ENCODE measurements at regions not wholly inside any gene's neighbourhood (a gene's known extent, or its start where the extent isn't known, plus 50 kb on each side); places are given as distances from the start of the nearest gene placed in this dataset.

DNA sequence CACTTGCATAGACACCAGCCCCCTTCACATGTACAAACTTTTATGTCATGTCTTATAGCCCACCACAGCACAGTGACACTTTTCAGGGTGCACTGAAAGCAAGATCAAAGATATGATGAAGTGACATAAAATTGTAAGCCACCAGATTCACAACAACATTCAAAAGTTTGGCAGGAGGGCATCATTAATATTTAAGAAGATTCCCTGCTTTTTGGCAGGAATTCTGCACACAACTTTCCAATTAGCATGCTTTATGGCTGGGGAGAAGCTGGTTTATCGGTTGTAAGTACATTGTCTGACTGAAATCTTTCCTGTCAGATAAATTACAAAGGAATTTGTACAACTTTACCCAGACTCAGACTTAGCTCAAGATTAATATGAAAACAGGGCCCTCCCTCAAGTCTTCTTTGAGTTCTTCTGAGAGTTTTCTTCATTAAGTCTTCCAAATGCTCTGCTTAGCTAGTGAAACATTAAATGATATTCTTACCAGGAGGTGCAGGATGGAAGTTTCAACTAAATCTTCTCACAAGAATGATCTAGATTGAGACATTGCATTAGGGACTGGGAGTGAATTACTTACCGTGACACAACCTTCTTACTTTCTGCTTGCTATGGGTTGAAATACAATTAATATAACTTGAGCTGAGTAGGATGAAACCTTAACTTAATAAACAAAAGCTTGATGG lies 523.8 kb downstream of the PPARGC1A start:
- Histone ChIP-seq H3K4me3 (replicated peaks in 1 of 3; ENCODE audit: insufficient read depth in 1 of 3, low read depth in 2 of 3, low read length in 3 of 3) (no peak overlapping the region), H3K79me2 (ENCODE audit: insufficient read depth, low read length) (no peaks in the 10 kb centered on the region), H3K9ac (ENCODE audit: insufficient read depth, low read depth, low read length) (no peak overlapping the region), H3K27ac (ENCODE audit: extremely low read length, insufficient read depth, low read length) (no peak overlapping the region), H3K36me3 (replicated peaks in 1 of 2; ENCODE audit: control insufficient read depth in 1 of 2, insufficient read depth in 2 of 2, low read length in 2 of 2) (no peaks in the 10 kb centered on the region), H3K27me3 (ENCODE audit: control insufficient read depth in 1 of 2, insufficient read depth in 2 of 2, low read length in 2 of 2) (no peaks in the 10 kb centered on the region), H4K20me1 (ENCODE audit: insufficient read depth, low read length) (no peaks in the 10 kb centered on the region), H3K4me1 (ENCODE audit: insufficient read depth, low read length) (peaks cover 7% of the 10 kb centered on the region), H2AFZ (ENCODE audit: low read length) (no peak overlapping the region), H3K4me2 (ENCODE audit: low read depth, low read length) (no peak overlapping the region), H3K9me3 (ENCODE audit: low read length) (no peaks in the 10 kb centered on the region)
- TF ChIP-seq MXD1 (CRISPR knock-in tag; IDR thresholded peaks at IDR 0.05), result no peak
- no peak for TF ChIP-seq ZNF879 (CRISPR knock-in tag; IDR thresholded peaks at IDR 0.05)
- TF ChIP-seq ZKSCAN8 (CRISPR knock-in tag; IDR thresholded peaks at IDR 0.05; ENCODE audit: borderline replicate concordance), result no peak
- no peak for TF ChIP-seq ZNF367 (CRISPR knock-in tag; IDR thresholded peaks at IDR 0.05; ENCODE audit: borderline replicate concordance)
- TF ChIP-seq AGO2 (optimal IDR thresholded peaks at IDR 0.05; ENCODE audit: low read depth, low read length), result no peak
- no peak for TF ChIP-seq ZZZ3 (CRISPR knock-in tag; IDR thresholded peaks at IDR 0.05; ENCODE audit: borderline replicate concordance)
- TF ChIP-seq MTA1 (CRISPR knock-in tag; IDR thresholded peaks at IDR 0.05; ENCODE audit: borderline replicate concordance), result no peak
- TF ChIP-seq, protein P1, sequence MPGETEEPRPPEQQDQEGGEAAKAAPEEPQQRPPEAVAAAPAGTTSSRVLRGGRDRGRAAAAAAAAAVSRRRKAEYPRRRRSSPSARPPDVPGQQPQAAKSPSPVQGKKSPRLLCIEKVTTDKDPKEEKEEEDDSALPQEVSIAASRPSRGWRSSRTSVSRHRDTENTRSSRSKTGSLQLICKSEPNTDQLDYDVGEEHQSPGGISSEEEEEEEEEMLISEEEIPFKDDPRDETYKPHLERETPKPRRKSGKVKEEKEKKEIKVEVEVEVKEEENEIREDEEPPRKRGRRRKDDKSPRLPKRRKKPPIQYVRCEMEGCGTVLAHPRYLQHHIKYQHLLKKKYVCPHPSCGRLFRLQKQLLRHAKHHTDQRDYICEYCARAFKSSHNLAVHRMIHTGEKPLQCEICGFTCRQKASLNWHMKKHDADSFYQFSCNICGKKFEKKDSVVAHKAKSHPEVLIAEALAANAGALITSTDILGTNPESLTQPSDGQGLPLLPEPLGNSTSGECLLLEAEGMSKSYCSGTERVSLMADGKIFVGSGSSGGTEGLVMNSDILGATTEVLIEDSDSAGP (CRISPR knock-in tag; IDR thresholded peaks at IDR 0.05; ENCODE audit: borderline replicate concordance), result no peak
- no peak for TF ChIP-seq ZNF776 (CRISPR knock-in tag; IDR thresholded peaks at IDR 0.05)
- no peak for TF ChIP-seq ZNF563 (CRISPR knock-in tag; IDR thresholded peaks at IDR 0.05)
- TF ChIP-seq, protein P2, sequence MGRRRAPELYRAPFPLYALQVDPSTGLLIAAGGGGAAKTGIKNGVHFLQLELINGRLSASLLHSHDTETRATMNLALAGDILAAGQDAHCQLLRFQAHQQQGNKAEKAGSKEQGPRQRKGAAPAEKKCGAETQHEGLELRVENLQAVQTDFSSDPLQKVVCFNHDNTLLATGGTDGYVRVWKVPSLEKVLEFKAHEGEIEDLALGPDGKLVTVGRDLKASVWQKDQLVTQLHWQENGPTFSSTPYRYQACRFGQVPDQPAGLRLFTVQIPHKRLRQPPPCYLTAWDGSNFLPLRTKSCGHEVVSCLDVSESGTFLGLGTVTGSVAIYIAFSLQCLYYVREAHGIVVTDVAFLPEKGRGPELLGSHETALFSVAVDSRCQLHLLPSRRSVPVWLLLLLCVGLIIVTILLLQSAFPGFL (CRISPR knock-in tag; IDR thresholded peaks at IDR 0.05), result no peak
- no peak for TF ChIP-seq ZFP90 (CRISPR knock-in tag; IDR thresholded peaks at IDR 0.05; ENCODE audit: borderline replicate concordance)
- TF ChIP-seq ZNF678 (CRISPR knock-in tag; IDR thresholded peaks at IDR 0.05), result no peak
- no peak for TF ChIP-seq IKZF5 (CRISPR knock-in tag; IDR thresholded peaks at IDR 0.05)
- DNase-seq (ENCODE audit: low spot score) (no peak), ATAC-seq (no peak), FAIRE-seq (no peak)
- intact Hi-C loops (cut with micrococcal nuclease; ENCODE audit: unreplicated experiment) (no loop called here), in situ Hi-C loops (cut with HindIII; ENCODE audit: extremely low pct_ligation_motif_present, low pct_unique_long_range_greater_than_20kb) (no loop called here)
- no TSS peak for BruUV-seq (replicated peaks)
- ChIA-PET CTCF (ENCODE audit: low intra/inter-chr PET ratio, low total read pairs) (no interaction called here), POLR2A (no interaction called here)
- WGBS (ENCODE audit: low lambda C conversion rate), result 36% methylated on average over 2 of the region's 2 CpGs

All from HepG2 (cell line).